Left ventricle myocardium inferior (tissue), 1 donor: ENCODE measurements at regions not wholly inside any gene's neighbourhood (a gene's known extent, or its start where the extent isn't known, plus 50 kb on each side); places are given as distances from the start of the nearest gene placed in this dataset.
"Not testable (repeated sequence)": the region's sequence is repeated elsewhere in the genome, so short reads cannot be mapped to it uniquely, and the experiment has no call there.

Experiments
- DNase-seq: peaks from one replicate; pipeline ENCODE4 v3.0.0-alpha.2; 2020
- H3K27ac ChIP-seq: fragments of 200-600 bp; replicated peaks from 2 replicates; pipeline ENCODE4 v1.8.0; 2021
- H3K27me3 ChIP-seq: fragments of 200-600 bp; 2 replicates; pipeline ENCODE4 v1.8.0; 2021; ENCODE audit warnings: low read depth
- H3K36me3 ChIP-seq: fragments of 200-600 bp; 2 replicates; pipeline ENCODE4 v1.8.0; 2021
- H3K4me1 ChIP-seq: fragments of 200-600 bp; 2 replicates; pipeline ENCODE4 v1.8.0; 2021
- H3K4me3 ChIP-seq: fragments of 200-600 bp; 2 replicates; pipeline ENCODE4 v1.8.0; 2021; ENCODE audit warnings: mild to moderate bottlenecking, moderate library complexity
- H3K9me3 ChIP-seq: fragments of 200-600 bp; replicated peaks from 2 replicates; pipeline ENCODE4 v1.8.0; 2021
- intact Hi-C: fragments of 100-400 bp; cut with micrococcal nuclease; formaldehyde crosslinking; loops from one replicate; pipeline ENCODE4 v1.11.0; 2022
- TF ChIP-seq, protein P1 (sequence below): fragments of 200-600 bp; IDR thresholded peaks from 2 replicates; pipeline ENCODE4 v1.8.0; 2021; ENCODE audit warnings: antibody characterized with exemption, mild to moderate bottlenecking, borderline replicate concordance
- donor health status: DM: no; HTN: yes; CAD: no; lungs with severe emphysema.

DNA sequence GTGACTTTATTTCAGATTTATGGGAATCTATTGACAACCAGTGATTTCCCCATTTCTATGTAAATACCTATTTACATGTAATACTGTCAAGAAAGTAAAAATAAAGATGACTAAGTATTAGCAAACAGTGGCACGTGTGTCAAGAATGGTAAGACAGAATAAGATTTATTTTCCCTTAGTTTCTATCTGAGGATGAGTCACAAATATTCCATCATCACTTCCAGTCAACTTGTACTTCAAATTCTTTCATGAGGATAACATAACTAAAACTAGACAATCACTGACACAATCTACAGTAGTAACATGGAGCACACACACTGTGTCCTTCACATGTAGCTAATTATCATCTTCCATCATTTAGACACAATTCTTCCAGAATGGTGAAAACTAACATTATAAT lies 625.3 kb upstream of the PCDH7 start:
- no peak overlapping the region for H3K27ac ChIP-seq
- peaks cover 25% of the 10 kb centered on the region for H3K9me3 ChIP-seq
- intact Hi-C loops = no loop called here
- H3K4me3 ChIP-seq = no peak overlapping the region
- TF ChIP-seq, protein P1, sequence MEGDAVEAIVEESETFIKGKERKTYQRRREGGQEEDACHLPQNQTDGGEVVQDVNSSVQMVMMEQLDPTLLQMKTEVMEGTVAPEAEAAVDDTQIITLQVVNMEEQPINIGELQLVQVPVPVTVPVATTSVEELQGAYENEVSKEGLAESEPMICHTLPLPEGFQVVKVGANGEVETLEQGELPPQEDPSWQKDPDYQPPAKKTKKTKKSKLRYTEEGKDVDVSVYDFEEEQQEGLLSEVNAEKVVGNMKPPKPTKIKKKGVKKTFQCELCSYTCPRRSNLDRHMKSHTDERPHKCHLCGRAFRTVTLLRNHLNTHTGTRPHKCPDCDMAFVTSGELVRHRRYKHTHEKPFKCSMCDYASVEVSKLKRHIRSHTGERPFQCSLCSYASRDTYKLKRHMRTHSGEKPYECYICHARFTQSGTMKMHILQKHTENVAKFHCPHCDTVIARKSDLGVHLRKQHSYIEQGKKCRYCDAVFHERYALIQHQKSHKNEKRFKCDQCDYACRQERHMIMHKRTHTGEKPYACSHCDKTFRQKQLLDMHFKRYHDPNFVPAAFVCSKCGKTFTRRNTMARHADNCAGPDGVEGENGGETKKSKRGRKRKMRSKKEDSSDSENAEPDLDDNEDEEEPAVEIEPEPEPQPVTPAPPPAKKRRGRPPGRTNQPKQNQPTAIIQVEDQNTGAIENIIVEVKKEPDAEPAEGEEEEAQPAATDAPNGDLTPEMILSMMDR = no peak
- no peaks in the 10 kb centered on the region for H3K27me3 ChIP-seq
- H3K4me1 ChIP-seq = no peaks in the 10 kb centered on the region
- no peaks in the 10 kb centered on the region for H3K36me3 ChIP-seq
- no peak for DNase-seq

DNA sequence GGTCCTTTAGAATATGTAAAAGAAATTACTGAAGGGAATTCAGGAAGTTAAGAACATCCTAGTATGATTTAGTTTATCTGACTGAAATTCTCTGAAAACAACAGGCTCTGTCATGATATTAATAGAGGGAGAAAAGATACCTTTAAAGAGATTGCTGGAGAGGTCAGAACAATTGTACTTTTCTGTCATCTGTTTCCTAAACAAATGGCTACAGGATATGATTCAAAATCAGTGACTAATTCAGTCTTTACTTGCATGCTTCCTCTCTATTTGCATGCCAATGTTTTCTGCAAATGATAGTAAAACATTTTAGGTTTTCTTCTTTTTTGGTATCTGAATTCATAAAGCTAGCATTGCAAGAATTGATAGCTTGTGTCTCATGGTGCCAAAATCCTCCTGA lies 616.7 kb upstream of the PCDH7 start:
- Histone ChIP-seq H3K36me3 (no peaks in the 10 kb centered on the region), H3K27me3 (no peaks in the 10 kb centered on the region), H3K4me3 (no peak overlapping the region), H3K27ac (no peak overlapping the region), H3K9me3 (peaks cover 23% of the 10 kb centered on the region), H3K4me1 (no peaks in the 10 kb centered on the region)
- intact Hi-C loops = no loop called here
- TF ChIP-seq, protein P1 = no peak
- DNase-seq = no peak

DNA sequence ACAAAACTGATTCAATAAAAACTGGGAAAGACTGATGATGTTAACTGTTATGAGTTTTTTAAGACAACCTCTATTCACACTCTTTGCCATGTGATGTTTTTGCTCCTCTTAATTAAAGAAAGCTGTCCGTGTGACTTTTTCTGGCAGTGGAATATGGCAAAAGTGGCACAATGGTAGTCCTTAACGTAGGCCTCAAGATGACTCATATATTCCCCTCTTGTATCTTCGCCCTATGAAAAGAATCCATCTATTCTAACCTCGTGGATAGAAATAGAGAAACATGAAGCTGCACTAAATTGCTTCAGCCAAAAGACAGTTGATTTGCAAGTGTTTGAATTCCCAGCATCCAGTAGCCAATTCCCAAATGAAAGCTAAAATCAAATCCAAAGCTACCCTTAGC lies 603.8 kb upstream of the PCDH7 start:
- peaks cover 9% of the 10 kb centered on the region for H3K9me3 ChIP-seq
- H3K27me3 ChIP-seq = no peaks in the 10 kb centered on the region
- no peaks in the 10 kb centered on the region for H3K36me3 ChIP-seq
- TF ChIP-seq, protein P1 = no peak
- intact Hi-C loops = no loop called here
- H3K4me3 ChIP-seq = no peak overlapping the region
- no peaks in the 10 kb centered on the region for H3K4me1 ChIP-seq
- DNase-seq = no peak
- H3K27ac ChIP-seq = no peak overlapping the region

DNA sequence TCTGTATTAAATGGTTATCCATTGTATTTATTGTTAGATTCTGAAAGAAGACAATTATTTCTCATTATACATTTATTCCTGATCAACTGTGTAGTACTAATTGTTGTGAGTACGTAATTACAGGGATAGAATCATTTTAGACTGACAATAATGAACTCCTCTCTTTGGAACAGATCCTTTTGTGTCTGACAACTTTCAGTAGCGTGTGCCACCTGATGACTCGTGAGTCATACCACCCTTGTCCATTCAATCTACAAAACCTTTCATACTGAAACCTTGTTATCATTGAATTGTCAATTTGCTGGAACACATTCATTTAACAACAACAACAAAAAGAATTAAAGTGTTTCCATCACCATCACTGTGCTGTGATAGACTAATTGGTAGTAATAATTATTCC lies 602.7 kb upstream of the PCDH7 start:
- intact Hi-C loops = no loop called here
- Histone ChIP-seq H3K27ac (no peak overlapping the region), H3K36me3 (no peaks in the 10 kb centered on the region), H3K9me3 (peaks cover 9% of the 10 kb centered on the region), H3K27me3 (no peaks in the 10 kb centered on the region), H3K4me3 (no peak overlapping the region), H3K4me1 (no peaks in the 10 kb centered on the region)
- TF ChIP-seq, protein P1 = no peak
- no peak for DNase-seq

DNA sequence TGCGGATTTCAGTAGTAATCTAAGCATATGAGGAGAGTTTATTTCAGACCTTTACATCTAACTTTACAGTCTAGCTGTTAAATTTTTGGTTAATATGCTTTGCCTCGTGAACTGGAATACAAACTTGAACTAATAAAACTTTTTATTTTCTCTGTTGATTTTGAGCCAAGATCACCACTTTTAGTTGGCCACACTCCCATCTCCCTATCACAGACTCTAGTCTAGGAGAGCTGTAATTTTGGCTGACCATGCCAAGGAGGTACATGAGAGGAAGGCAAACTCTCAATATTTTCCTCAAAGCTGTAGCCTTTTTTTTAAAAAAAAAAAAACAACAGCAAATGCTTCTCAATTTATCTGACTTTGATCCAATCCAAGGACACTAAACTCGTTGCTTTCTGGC lies 597.5 kb upstream of the PCDH7 start:
- Histone ChIP-seq H3K4me1 (no peaks in the 10 kb centered on the region), H3K4me3 (no peak overlapping the region), H3K27ac (no peak overlapping the region), H3K36me3 (no peaks in the 10 kb centered on the region), H3K9me3 (peaks cover 7% of the 10 kb centered on the region), H3K27me3 (no peaks in the 10 kb centered on the region)
- intact Hi-C loops = no loop called here
- DNase-seq = no peak
- TF ChIP-seq, protein P1 = no peak

DNA sequence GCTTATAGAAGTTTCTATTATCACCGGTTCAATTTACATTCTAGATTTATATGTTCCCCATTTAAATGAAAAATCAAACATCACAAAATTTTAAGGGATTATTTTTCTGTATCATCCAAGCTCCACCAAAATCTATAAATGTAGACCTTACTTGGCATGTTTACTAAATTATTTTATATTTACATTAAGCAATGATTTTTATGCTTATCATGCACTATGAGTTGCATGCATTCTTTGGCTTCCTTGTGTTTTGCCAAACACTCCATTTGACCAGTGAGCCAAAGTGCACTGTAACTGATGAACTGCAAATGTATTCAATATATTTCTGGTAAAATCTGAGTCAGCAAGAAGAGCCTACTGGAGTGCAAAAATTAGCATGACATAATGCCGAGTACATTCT lies 595.5 kb upstream of the PCDH7 start:
- H3K36me3 ChIP-seq, H3K9me3 ChIP-seq, DNase-seq, H3K4me3 ChIP-seq, H3K27ac ChIP-seq, intact Hi-C loops, H3K4me1 ChIP-seq, H3K27me3 ChIP-seq: not testable (repeated sequence)
